Muscle layer of colon (tissue), 2 donors: ENCODE measurements at regions not wholly inside any gene's neighbourhood (a gene's known extent, or its start where the extent isn't known, plus 50 kb on each side); places are given as distances from the start of the nearest gene placed in this dataset.

Experiments used
- H3K27ac ChIP-seq: one replicate; pipeline ENCODE4 v1.7.0; 2013; ENCODE audit warnings: low read depth, mild to moderate bottlenecking, low read length, moderate library complexity
- H3K27me3 ChIP-seq, 2 donors: one replicate each; pipeline ENCODE4 v1.7.0; 2013; ENCODE audit warnings: low read length in 2 of 2, mild to moderate bottlenecking in 2 of 2; ENCODE audit not compliant: insufficient read depth in 2 of 2, control insufficient read depth in 1 of 2
- H3K36me3 ChIP-seq: one replicate; pipeline ENCODE4 v1.7.0; 2013; ENCODE audit warnings: mild to moderate bottlenecking, low read length; ENCODE audit not compliant: insufficient read depth
- H3K4me1 ChIP-seq: one replicate; pipeline ENCODE4 v1.7.0; 2013; ENCODE audit warnings: mild to moderate bottlenecking, low read length; ENCODE audit not compliant: insufficient read depth
- H3K4me3 ChIP-seq, 2 donors: one replicate each; pipeline ENCODE4 v1.7.0; 2013; ENCODE audit warnings: low read length in 2 of 2, low read depth in 1 of 2, mild to moderate bottlenecking in 1 of 2, moderate library complexity in 1 of 2
- H3K9ac ChIP-seq: one replicate; pipeline ENCODE4 v1.7.0; 2013; ENCODE audit warnings: low read length
- H3K9me3 ChIP-seq: one replicate; pipeline ENCODE4 v1.7.0; 2013; ENCODE audit warnings: mild to moderate bottlenecking, low read length
- donor health status: abdominal sarcoma.
- donor health status: Adenocarcinoma of cecum.

DNA sequence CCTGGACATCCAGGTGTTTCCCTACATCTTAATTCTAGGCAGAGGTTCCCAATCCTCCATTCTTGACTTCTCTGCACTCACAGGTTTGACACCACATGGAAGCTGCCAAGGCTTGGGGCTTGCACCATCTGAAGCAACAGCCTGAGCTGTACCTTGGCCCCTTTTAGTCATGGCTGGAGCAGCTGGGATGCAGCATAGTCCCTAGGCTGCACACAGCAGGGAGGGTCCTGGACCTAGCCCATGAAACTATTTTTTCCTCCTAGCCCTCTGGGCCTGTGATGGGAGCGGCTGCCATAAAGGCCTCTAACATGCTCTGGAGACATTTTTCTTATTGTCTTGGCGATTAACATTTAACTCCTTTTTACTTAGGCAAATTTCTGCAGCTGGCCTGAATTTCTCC is 417.2 kb upstream of the FLRT2 start:
- H3K36me3 ChIP-seq: no peaks in the 10 kb centered on the region
- H3K9ac ChIP-seq: no peak overlapping the region
- no peaks in the 10 kb centered on the region for H3K9me3 ChIP-seq
- H3K4me1 ChIP-seq: no peaks in the 10 kb centered on the region
- H3K27me3 ChIP-seq: no peaks in the 10 kb centered on the region
- no peak overlapping the region for H3K27ac ChIP-seq
- H3K4me3 ChIP-seq: no peak overlapping the region

- no peaks in the 10 kb centered on the region for H3K4me1 ChIP-seq
- H3K9ac ChIP-seq: no peak overlapping the region
- H3K36me3 ChIP-seq: no peaks in the 10 kb centered on the region
- no peak overlapping the region for H3K27ac ChIP-seq
- H3K9me3 ChIP-seq: no peaks in the 10 kb centered on the region
- H3K27me3 ChIP-seq: no peaks in the 10 kb centered on the region
- no peak overlapping the region for H3K4me3 ChIP-seq
These were observed 414.0 kb upstream of the FLRT2 start for GRCh38 chr14:85115921-85116320.

GRCh38 chr14:85118274-85118673 is 411.7 kb upstream of the FLRT2 start:
- Histone ChIP-seq H3K27me3 (no peaks in the 10 kb centered on the region), H3K27ac (no peak overlapping the region), H3K9me3 (no peaks in the 10 kb centered on the region), H3K36me3 (no peaks in the 10 kb centered on the region), H3K9ac (no peak overlapping the region), H3K4me3 (no peak overlapping the region), H3K4me1 (no peaks in the 10 kb centered on the region)

DNA sequence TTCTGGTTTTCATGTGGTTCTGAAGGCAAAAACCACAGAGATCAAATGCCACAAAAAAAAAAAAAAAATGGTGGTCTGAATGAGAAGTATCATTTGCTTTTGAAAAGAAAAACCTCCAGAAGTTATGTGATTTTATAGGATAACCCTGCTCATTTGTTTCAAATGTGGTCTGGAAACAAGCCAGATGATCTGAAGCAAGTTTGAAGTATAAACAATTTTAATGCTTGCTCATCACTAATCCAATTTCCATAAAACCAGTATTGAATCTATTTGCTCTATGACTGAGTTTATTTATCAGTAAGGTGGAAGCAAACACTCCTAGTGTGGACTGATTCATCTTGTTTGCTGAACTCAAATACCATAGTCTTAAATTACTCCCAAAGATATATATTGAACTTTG is 407.3 kb upstream of the FLRT2 start:
- H3K27ac ChIP-seq: no peak overlapping the region
- no peak overlapping the region for H3K9ac ChIP-seq
- no peaks in the 10 kb centered on the region for H3K27me3 ChIP-seq
- H3K4me1 ChIP-seq: no peaks in the 10 kb centered on the region
- H3K36me3 ChIP-seq: no peaks in the 10 kb centered on the region
- no peaks in the 10 kb centered on the region for H3K9me3 ChIP-seq
- H3K4me3 ChIP-seq: no peak overlapping the region

- H3K27ac ChIP-seq: no peak overlapping the region
- H3K4me1 ChIP-seq: no peaks in the 10 kb centered on the region
- no peak overlapping the region for H3K9ac ChIP-seq
- H3K4me3 ChIP-seq: no peak overlapping the region
- no peaks in the 10 kb centered on the region for H3K9me3 ChIP-seq
- H3K27me3 ChIP-seq: no peaks in the 10 kb centered on the region
- H3K36me3 ChIP-seq: no peaks in the 10 kb centered on the region
These were observed 406.2 kb upstream of the FLRT2 start for GRCh38 chr14:85123755-85124154.

- Histone ChIP-seq H3K4me1 (no peaks in the 10 kb centered on the region), H3K4me3 (no peak overlapping the region), H3K27me3 (no peaks in the 10 kb centered on the region), H3K9me3 (no peaks in the 10 kb centered on the region), H3K9ac (no peak overlapping the region), H3K36me3 (no peaks in the 10 kb centered on the region), H3K27ac (no peak overlapping the region)
These were observed 405.2 kb upstream of the FLRT2 start for GRCh38 chr14:85124631-85125290.

GRCh38 chr14:85125291-85125670 is 404.7 kb upstream of the FLRT2 start:
- Histone ChIP-seq H3K27ac (no peak overlapping the region), H3K9ac (no peak overlapping the region), H3K27me3 (no peaks in the 10 kb centered on the region), H3K4me1 (no peaks in the 10 kb centered on the region), H3K4me3 (no peak overlapping the region), H3K9me3 (no peaks in the 10 kb centered on the region), H3K36me3 (no peaks in the 10 kb centered on the region)

- Histone ChIP-seq H3K9ac (no peak overlapping the region), H3K4me1 (no peaks in the 10 kb centered on the region), H3K27me3 (no peaks in the 10 kb centered on the region), H3K9me3 (no peaks in the 10 kb centered on the region), H3K27ac (no peak overlapping the region), H3K4me3 (no peak overlapping the region), H3K36me3 (no peaks in the 10 kb centered on the region)
These were observed 400.0 kb upstream of the FLRT2 start for GRCh38 chr14:85129921-85130320.

DNA sequence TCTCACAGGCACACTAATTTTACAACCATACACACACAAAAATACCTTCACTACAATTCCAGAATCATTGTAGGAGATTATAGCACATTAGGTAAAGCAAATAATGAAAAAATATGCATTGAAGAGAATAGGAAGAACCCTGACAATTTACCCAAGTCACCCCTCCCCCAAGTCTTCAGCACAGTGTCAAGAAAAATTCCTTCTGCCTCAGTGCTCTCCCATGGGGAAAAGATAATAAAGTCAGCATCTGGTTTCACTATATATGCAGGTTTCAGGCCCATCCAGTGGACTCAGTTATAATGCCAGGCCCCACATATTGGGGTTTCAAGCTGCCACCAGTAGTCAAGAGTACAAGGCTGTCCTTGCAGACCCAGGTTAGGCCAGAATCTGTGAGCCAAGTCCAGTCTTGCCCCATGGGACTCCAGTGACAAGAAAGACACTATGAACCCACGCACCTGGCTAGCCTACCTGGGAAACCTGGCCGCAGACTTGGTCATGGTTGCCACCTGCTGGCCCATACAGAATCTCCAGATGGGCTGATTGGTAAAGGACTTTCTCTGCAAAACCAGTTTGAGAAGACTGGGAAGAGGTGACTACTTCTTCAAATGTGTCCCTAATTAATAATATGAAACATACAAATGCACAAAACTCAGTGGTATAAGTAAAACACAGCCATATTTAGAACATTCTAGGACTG is 398.6 kb upstream of the FLRT2 start:
- no peaks in the 10 kb centered on the region for H3K4me1 ChIP-seq
- H3K27ac ChIP-seq: no peak overlapping the region
- H3K36me3 ChIP-seq: no peaks in the 10 kb centered on the region
- no peak overlapping the region for H3K4me3 ChIP-seq
- H3K9ac ChIP-seq: no peak overlapping the region
- no peaks in the 10 kb centered on the region for H3K27me3 ChIP-seq
- no peaks in the 10 kb centered on the region for H3K9me3 ChIP-seq

DNA sequence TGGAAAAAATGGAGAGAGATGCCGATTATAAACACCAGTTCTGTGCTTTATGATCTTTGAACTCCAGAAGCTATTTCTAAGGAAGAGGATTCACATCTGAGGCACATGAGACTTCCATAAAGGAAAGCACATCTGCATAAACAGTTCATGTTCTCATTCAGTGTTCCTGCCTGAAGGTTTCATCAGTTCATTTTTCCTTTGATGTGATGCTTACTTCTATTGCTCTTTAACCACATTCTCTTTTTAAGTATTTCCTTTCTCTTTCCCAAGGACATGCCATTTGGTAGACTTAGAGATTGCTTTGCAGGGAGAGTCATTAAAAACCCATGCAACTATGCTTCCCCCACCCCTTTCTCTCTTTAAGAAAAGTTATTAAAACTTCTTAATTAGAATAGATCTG is 387.0 kb upstream of the FLRT2 start:
- no peaks in the 10 kb centered on the region for H3K9me3 ChIP-seq
- H3K4me1 ChIP-seq: no peaks in the 10 kb centered on the region
- no peak overlapping the region for H3K27ac ChIP-seq
- no peaks in the 10 kb centered on the region for H3K27me3 ChIP-seq
- no peak overlapping the region for H3K9ac ChIP-seq
- no peak overlapping the region for H3K4me3 ChIP-seq
- H3K36me3 ChIP-seq: no peaks in the 10 kb centered on the region

DNA sequence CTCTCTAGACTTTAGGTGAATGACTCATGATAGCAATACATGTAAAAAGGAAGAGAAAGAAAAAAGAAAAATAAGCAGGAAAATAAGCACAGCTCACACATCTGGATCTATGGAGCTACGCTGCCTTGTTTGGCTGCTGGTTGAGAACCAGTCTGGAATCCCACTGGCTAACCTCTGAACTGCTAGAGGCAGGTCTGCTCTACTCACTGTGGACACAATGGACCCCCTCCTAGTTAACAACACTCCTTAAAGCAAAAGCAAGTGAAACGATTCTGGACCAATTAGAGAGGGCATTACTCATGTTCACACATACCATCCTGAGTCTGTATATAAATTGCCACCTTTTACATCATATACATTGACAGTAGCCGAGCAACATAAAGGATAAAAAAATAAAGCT is 383.2 kb upstream of the FLRT2 start:
- H3K4me3 ChIP-seq: no peak overlapping the region
- H3K27ac ChIP-seq: no peak overlapping the region
- no peaks in the 10 kb centered on the region for H3K27me3 ChIP-seq
- no peaks in the 10 kb centered on the region for H3K36me3 ChIP-seq
- no peaks in the 10 kb centered on the region for H3K9me3 ChIP-seq
- H3K4me1 ChIP-seq: no peaks in the 10 kb centered on the region
- no peak overlapping the region for H3K9ac ChIP-seq

- H3K27ac ChIP-seq: no peak overlapping the region
- H3K9me3 ChIP-seq: no peaks in the 10 kb centered on the region
- H3K4me1 ChIP-seq: no peaks in the 10 kb centered on the region
- H3K9ac ChIP-seq: no peak overlapping the region
- no peak overlapping the region for H3K4me3 ChIP-seq
- H3K36me3 ChIP-seq: no peaks in the 10 kb centered on the region
- no peaks in the 10 kb centered on the region for H3K27me3 ChIP-seq
These were observed 379.8 kb upstream of the FLRT2 start for GRCh38 chr14:85150166-85150565.
